ENCODE measurements at regions not wholly inside any gene's neighbourhood (a gene's known extent, or its start where the extent isn't known, plus 50 kb on each side); places are given as distances from the start of the nearest gene placed in this dataset.
A peak's percentile ranks its signal among the peaks of the same experiment; 100 is the strongest.
"Not testable (repeated sequence)": the region's sequence is repeated elsewhere in the genome, so short reads cannot be mapped to it uniquely, and the experiment has no call there.

GRCh38 chr9:64370344-64370743, 914.7 kb downstream of the FOXD4L5 start:
- not testable (repeated sequence) for DNase-seq (ENCODE audit: low read depth)

GRCh38 chr9:64369644-64370043, 915.4 kb downstream of the FOXD4L5 start:
- not testable (repeated sequence) for DNase-seq (ENCODE audit: low read depth)

GRCh38 chr9:64369114-64369513, 915.9 kb downstream of the FOXD4L5 start:
- peak; percentile 77 for DNase-seq (ENCODE audit: low read depth)

- not testable (repeated sequence) for DNase-seq (ENCODE audit: low read depth)
Observed at GRCh38 chr9:64368644-64368942, 916.4 kb downstream of the FOXD4L5 start.

- not testable (repeated sequence) for DNase-seq (ENCODE audit: low read depth)
Observed at GRCh38 chr9:64367826-64368643, 917.0 kb downstream of the FOXD4L5 start.
